Endothelial cell (in vitro differentiated cells): ENCODE measurements at regions not wholly inside any gene's neighbourhood (a gene's known extent, or its start where the extent isn't known, plus 50 kb on each side); places are given as distances from the start of the nearest gene placed in this dataset.

Experiments
- DNase-seq: peaks from one replicate; pipeline ENCODE4 v3.0.0; 2021; ENCODE audit warnings: low spot score
- H3K27ac Mint-ChIP-seq: one replicate; pipeline ENCODE4 v1.8.0; 2021; ENCODE audit warnings: mixed read lengths, inconsistent platforms; ENCODE audit not compliant: unreplicated experiment
- H3K27me3 Mint-ChIP-seq: one replicate; pipeline ENCODE4 v1.8.0; 2021; ENCODE audit warnings: mild to moderate bottlenecking, moderate library complexity, mixed read lengths, inconsistent platforms; ENCODE audit not compliant: unreplicated experiment
- H3K36me3 Mint-ChIP-seq: one replicate; pipeline ENCODE4 v1.8.0; 2021; ENCODE audit warnings: mild to moderate bottlenecking, low read depth, mixed read lengths, inconsistent platforms; ENCODE audit not compliant: unreplicated experiment
- H3K4me1 Mint-ChIP-seq: one replicate; pipeline ENCODE4 v1.8.0; 2021; ENCODE audit warnings: mild to moderate bottlenecking, mixed read lengths, inconsistent platforms; ENCODE audit not compliant: unreplicated experiment
- H3K4me3 Mint-ChIP-seq: one replicate; pipeline ENCODE4 v1.8.0; 2021; ENCODE audit warnings: mild to moderate bottlenecking, mixed read lengths, inconsistent platforms; ENCODE audit not compliant: unreplicated experiment
- H3K9me3 Mint-ChIP-seq: one replicate; pipeline ENCODE4 v1.8.0; 2021; ENCODE audit warnings: mixed read lengths, inconsistent platforms; ENCODE audit not compliant: unreplicated experiment
- CTCF ChIP-seq: fragments of 200-600 bp; sonication (generic); IDR thresholded peaks from one replicate; pipeline ENCODE4 v1.5.0; 2021; ENCODE audit warnings: antibody characterized with exemption; ENCODE audit not compliant: unreplicated experiment

- Mint-ChIP-seq H3K27me3 (no peaks in the 10 kb centered on the region), H3K36me3 (no peaks in the 10 kb centered on the region), H3K4me1 (no peaks in the 10 kb centered on the region), H3K4me3 (no peak overlapping the region), H3K9me3 (no peaks in the 10 kb centered on the region), H3K27ac (no peak overlapping the region)
- no peak for TF ChIP-seq CTCF
- DNase-seq, result no peak
These were observed 1227.2 kb upstream of the WWC1 start for GRCh38 chr5:167064198-167064776.

GRCh38 chr5:167065794-167066193 is 1225.7 kb upstream of the WWC1 start:
- DNase-seq, result no peak
- Mint-ChIP-seq H3K4me1 (no peaks in the 10 kb centered on the region), H3K27ac (no peak overlapping the region), H3K4me3 (no peak overlapping the region), H3K9me3 (no peaks in the 10 kb centered on the region), H3K27me3 (no peaks in the 10 kb centered on the region), H3K36me3 (no peaks in the 10 kb centered on the region)
- no peak for TF ChIP-seq CTCF

- no peaks in the 10 kb centered on the region for H3K27me3 Mint-ChIP-seq
- DNase-seq, result no peak
- no peak overlapping the region for H3K4me3 Mint-ChIP-seq
- H3K36me3 Mint-ChIP-seq, result no peaks in the 10 kb centered on the region
- TF ChIP-seq CTCF, result no peak
- no peaks in the 10 kb centered on the region for H3K9me3 Mint-ChIP-seq
- no peaks in the 10 kb centered on the region for H3K4me1 Mint-ChIP-seq
- no peak overlapping the region for H3K27ac Mint-ChIP-seq
These were observed 1219.3 kb upstream of the WWC1 start for GRCh38 chr5:167071981-167072610.

GRCh38 chr5:167081561-167081960 is 1209.9 kb upstream of the WWC1 start:
- no peak overlapping the region for H3K4me3 Mint-ChIP-seq
- no peaks in the 10 kb centered on the region for H3K4me1 Mint-ChIP-seq
- no peaks in the 10 kb centered on the region for H3K9me3 Mint-ChIP-seq
- TF ChIP-seq CTCF, result no peak
- H3K27ac Mint-ChIP-seq, result no peak overlapping the region
- H3K36me3 Mint-ChIP-seq, result no peaks in the 10 kb centered on the region
- DNase-seq, result no peak
- H3K27me3 Mint-ChIP-seq, result no peaks in the 10 kb centered on the region

GRCh38 chr5:167096816-167097215 is 1194.6 kb upstream of the WWC1 start:
- H3K27ac Mint-ChIP-seq, result no peak overlapping the region
- no peaks in the 10 kb centered on the region for H3K36me3 Mint-ChIP-seq
- no peaks in the 10 kb centered on the region for H3K27me3 Mint-ChIP-seq
- H3K9me3 Mint-ChIP-seq, result no peaks in the 10 kb centered on the region
- DNase-seq, result no peak
- H3K4me1 Mint-ChIP-seq, result no peaks in the 10 kb centered on the region
- no peak overlapping the region for H3K4me3 Mint-ChIP-seq
- TF ChIP-seq CTCF, result no peak
